Keratinocyte (primary cell): ENCODE measurements at regions not wholly inside any gene's neighbourhood (a gene's known extent, or its start where the extent isn't known, plus 50 kb on each side); places are given as distances from the start of the nearest gene placed in this dataset.

Experiments
- CTCF ChIP-seq, 3 experiments: IDR thresholded peaks in 1 of 3; conservative IDR thresholded peaks in 1 of 3; optimal IDR thresholded peaks in 1 of 3; 2 replicates in 2 of 3; 3 replicates in 1 of 3; pipeline versions ENCODE3 to v1.5.1; 2011; ENCODE audit warnings: low read length in 3 of 3, mild to moderate bottlenecking in 3 of 3, moderate library complexity in 2 of 3, control low read depth in 1 of 3, inconsistent platforms in 1 of 3; ENCODE audit not compliant: insufficient read depth in 2 of 3; ENCODE audit errors: extremely low read depth in 1 of 3
- EZH2 ChIP-seq: IDR thresholded peaks from one replicate; pipeline ENCODE4 v1.6.1; 2012; ENCODE audit warnings: inconsistent platforms, mild to moderate bottlenecking, low read length, moderate library complexity

- TF ChIP-seq CTCF (optimal IDR thresholded peaks at IDR 0.05 in 1 of 3, IDR thresholded peaks at IDR 0.05 in 1 of 3, conservative IDR thresholded peaks at IDR 0.05 in 1 of 3; ENCODE audit: extremely low read depth in 1 of 3, insufficient read depth in 2 of 3, low read length in 3 of 3), result no peak
- no peak for TF ChIP-seq EZH2
Measured at GRCh38 chr15:93826790-93827189, 404.6 kb upstream of the MCTP2 start.
